ENCODE measurements at regions not wholly inside any gene's neighbourhood (a gene's known extent, or its start where the extent isn't known, plus 50 kb on each side); places are given as distances from the start of the nearest gene placed in this dataset.

- Histone ChIP-seq H3K4me1 (ENCODE audit: insufficient read depth, low read length) (peaks cover 61% of the 10 kb centered on the region), H3K9me2 (replicated peaks; ENCODE audit: low read length) (no peaks in the 10 kb centered on the region), H3K4me3 (ENCODE audit: low read length) (peak overlapping the region; percentile 54; the same call in 1 of the 2 replicates), H3K9me3 (ENCODE audit: low read length) (no peaks in the 10 kb centered on the region), H3K79me2 (ENCODE audit: low read length) (no peaks in the 10 kb centered on the region), H2AFZ (ENCODE audit: low read length) (no peak overlapping the region), H4K20me1 (ENCODE audit: low read length) (no peaks in the 10 kb centered on the region), H3K36me3 (ENCODE audit: low read depth, low read length) (no peaks in the 10 kb centered on the region), H3K4me2 (ENCODE audit: low read length) (peak overlapping the region; percentile 78), H3K27ac (ENCODE audit: low read length) (peak overlapping the region; percentile 89), H3F3A (ENCODE audit: low read length, unreplicated experiment) (peaks cover 11% of the 10 kb centered on the region), H3K27me3 (ENCODE audit: low read length) (no peaks in the 10 kb centered on the region), H3K9ac (ENCODE audit: low read length) (no peak overlapping the region)
- BruUV-seq (replicated peaks), result no TSS peak
- DNase-seq (no peak), ATAC-seq (no peak)
- no peak for TF ChIP-seq EZH2phosphoT487 (IDR thresholded peaks at IDR 0.05; ENCODE audit: borderline replicate concordance, low read length)
- intact Hi-C loops (cut with micrococcal nuclease), result loop anchor here (10.0 kb wide), 1 partner anchor 124 kb away; no protein-coding TSS in a partner anchor
- CTCF ChIA-PET, result interaction anchor here (0.7 kb wide), 1 partner anchor 232 kb away, joined by 3 read pairs; no protein-coding TSS in a partner anchor
- POLR2A ChIA-PET (ENCODE audit: unreplicated experiment), result no interaction called here
These were observed 181.8 kb upstream of the ARL4C start for GRCh38 chr2:234678711-234679110.

- H3K79me2 ChIP-seq (ENCODE audit: low read length), result no peaks in the 10 kb centered on the region
- no peaks in the 10 kb centered on the region for H3K36me3 ChIP-seq (ENCODE audit: low read depth, low read length)
- peaks cover 11% of the 10 kb centered on the region for H3F3A ChIP-seq (ENCODE audit: low read length, unreplicated experiment)
- peaks cover 61% of the 10 kb centered on the region for H3K4me1 ChIP-seq (ENCODE audit: insufficient read depth, low read length)
- no peak overlapping the region for H3K4me3 ChIP-seq (ENCODE audit: low read length)
- DNase-seq (peak; percentile 88), ATAC-seq (peak; percentile 57)
- H3K27me3 ChIP-seq (ENCODE audit: low read length), result no peaks in the 10 kb centered on the region
- no peak overlapping the region for H2AFZ ChIP-seq (ENCODE audit: low read length)
- ChIA-PET CTCF (no interaction called here), POLR2A (ENCODE audit: unreplicated experiment) (no interaction called here)
- no peak for TF ChIP-seq EZH2 (IDR thresholded peaks at IDR 0.05; ENCODE audit: low read length, unreplicated experiment)
- TF ChIP-seq EZH2phosphoT487 (IDR thresholded peaks at IDR 0.05; ENCODE audit: borderline replicate concordance, low read length), result no peak
- TF ChIP-seq CTCF (conservative IDR thresholded peaks at IDR 0.05; ENCODE audit: low read depth, low read length), result no peak
- H3K9me3 ChIP-seq (ENCODE audit: low read length), result no peaks in the 10 kb centered on the region
- H3K9me2 ChIP-seq (replicated peaks; ENCODE audit: low read length), result no peaks in the 10 kb centered on the region
- H3K27ac ChIP-seq (ENCODE audit: low read length), result no peak overlapping the region
- peak overlapping the region; percentile 18; the same call in 1 of the 2 replicates for H3K4me2 ChIP-seq (ENCODE audit: low read length)
- no TSS peak for BruUV-seq (replicated peaks)
- no peaks in the 10 kb centered on the region for H4K20me1 ChIP-seq (ENCODE audit: low read length)
- intact Hi-C loops (cut with micrococcal nuclease), result loop anchor here (10.0 kb wide), 1 partner anchor 123 kb away; no protein-coding TSS in a partner anchor
- no peak overlapping the region for H3K9ac ChIP-seq (ENCODE audit: low read length)
These were observed 181.1 kb upstream of the ARL4C start for GRCh38 chr2:234677758-234678538.

- Histone ChIP-seq H2AFZ (ENCODE audit: low read length) (no peak overlapping the region), H3K4me3 (ENCODE audit: low read length) (no peak overlapping the region), H3K4me1 (ENCODE audit: insufficient read depth, low read length) (peaks cover 61% of the 10 kb centered on the region), H3K27me3 (ENCODE audit: low read length) (no peaks in the 10 kb centered on the region), H3K9me3 (ENCODE audit: low read length) (no peaks in the 10 kb centered on the region), H3K9me2 (replicated peaks; ENCODE audit: low read length) (no peaks in the 10 kb centered on the region), H3K79me2 (ENCODE audit: low read length) (no peaks in the 10 kb centered on the region), H3K4me2 (ENCODE audit: low read length) (peak overlapping the region; percentile 39), H3K36me3 (ENCODE audit: low read depth, low read length) (no peaks in the 10 kb centered on the region), H4K20me1 (ENCODE audit: low read length) (no peaks in the 10 kb centered on the region), H3K9ac (ENCODE audit: low read length) (no peak overlapping the region), H3F3A (ENCODE audit: low read length, unreplicated experiment) (peaks cover 11% of the 10 kb centered on the region), H3K27ac (ENCODE audit: low read length) (no peak overlapping the region)
- ATAC-seq, result no peak
- BruUV-seq (replicated peaks), result no TSS peak
- DNase-seq, result no peak
- CTCF ChIA-PET, result interaction anchor here (0.7 kb wide), 1 partner anchor 65 kb away, joined by 3 read pairs; no protein-coding TSS in a partner anchor
- no peak for TF ChIP-seq EZH2 (IDR thresholded peaks at IDR 0.05; ENCODE audit: low read length, unreplicated experiment)
- POLR2A ChIA-PET (ENCODE audit: unreplicated experiment), result no interaction called here
- intact Hi-C loops (cut with micrococcal nuclease), result loop anchor here (10.0 kb wide), 1 partner anchor 122 kb away; no protein-coding TSS in a partner anchor
These were observed 180.0 kb upstream of the ARL4C start for GRCh38 chr2:234676783-234677450.
